ENCODE measurements at regions not wholly inside any gene's neighbourhood (a gene's known extent, or its start where the extent isn't known, plus 50 kb on each side); places are given as distances from the start of the nearest gene placed in this dataset.

DNA sequence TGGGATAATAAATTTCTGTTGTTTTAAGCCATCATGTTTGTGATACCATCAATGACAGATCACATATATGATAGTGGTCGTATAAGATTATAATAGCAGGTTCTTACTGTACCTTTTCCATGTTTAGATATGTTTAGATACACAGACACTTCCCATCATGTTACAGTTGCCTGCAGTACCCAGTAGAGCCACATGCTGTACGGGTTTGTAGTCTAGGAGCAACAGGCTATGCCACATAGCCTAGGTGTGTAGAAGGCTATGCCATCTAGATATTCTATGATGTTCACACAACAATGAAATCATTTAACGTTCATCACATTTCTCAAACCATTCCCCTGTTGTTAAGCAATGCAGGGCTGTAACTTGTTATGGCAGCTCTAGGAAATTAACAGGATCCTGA, 132.9 kb upstream of the SH3BP4 start:
- DNase-seq: no peak
- ATAC-seq (ENCODE audit: insufficient read depth, low read depth): no peak
- no peaks in the 10 kb centered on the region for H3K79me2 ChIP-seq (ENCODE audit: insufficient read depth, low read length)

DNA sequence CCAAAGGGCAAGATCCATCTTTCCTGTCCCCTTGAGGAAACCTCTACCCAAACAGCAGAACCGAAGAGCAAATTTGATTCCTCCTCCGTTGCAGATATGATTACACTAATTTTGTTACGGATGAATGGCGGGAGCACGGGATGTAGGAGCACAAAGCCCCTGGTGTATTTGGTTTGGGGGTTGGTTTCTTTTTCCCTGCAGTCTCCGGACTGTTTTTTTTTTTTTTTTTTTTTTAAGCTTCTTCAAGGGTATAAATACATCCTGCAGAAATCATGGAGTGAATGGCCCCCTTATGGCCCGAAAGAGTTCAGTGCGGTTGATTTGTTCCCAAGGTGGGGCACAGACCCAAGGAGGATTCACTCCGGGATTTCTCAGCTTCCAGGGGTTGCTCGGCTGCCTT, 135.3 kb upstream of the SH3BP4 start:
- TF ChIP-seq, protein P1, sequence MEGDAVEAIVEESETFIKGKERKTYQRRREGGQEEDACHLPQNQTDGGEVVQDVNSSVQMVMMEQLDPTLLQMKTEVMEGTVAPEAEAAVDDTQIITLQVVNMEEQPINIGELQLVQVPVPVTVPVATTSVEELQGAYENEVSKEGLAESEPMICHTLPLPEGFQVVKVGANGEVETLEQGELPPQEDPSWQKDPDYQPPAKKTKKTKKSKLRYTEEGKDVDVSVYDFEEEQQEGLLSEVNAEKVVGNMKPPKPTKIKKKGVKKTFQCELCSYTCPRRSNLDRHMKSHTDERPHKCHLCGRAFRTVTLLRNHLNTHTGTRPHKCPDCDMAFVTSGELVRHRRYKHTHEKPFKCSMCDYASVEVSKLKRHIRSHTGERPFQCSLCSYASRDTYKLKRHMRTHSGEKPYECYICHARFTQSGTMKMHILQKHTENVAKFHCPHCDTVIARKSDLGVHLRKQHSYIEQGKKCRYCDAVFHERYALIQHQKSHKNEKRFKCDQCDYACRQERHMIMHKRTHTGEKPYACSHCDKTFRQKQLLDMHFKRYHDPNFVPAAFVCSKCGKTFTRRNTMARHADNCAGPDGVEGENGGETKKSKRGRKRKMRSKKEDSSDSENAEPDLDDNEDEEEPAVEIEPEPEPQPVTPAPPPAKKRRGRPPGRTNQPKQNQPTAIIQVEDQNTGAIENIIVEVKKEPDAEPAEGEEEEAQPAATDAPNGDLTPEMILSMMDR (IDR thresholded peaks at IDR 0.05; ENCODE audit: borderline replicate concordance, extremely low read depth, low read length, poor library complexity, severe bottlenecking): no peak
- no peak for TF ChIP-seq EZH2 (IDR thresholded peaks at IDR 0.05; ENCODE audit: borderline replicate concordance, low read depth, low read length, severe bottlenecking)
- Histone ChIP-seq H3K4me3 (ENCODE audit: low read depth in 1 of 2, low read length in 2 of 2) (no peak overlapping the region), H3K4me1 (ENCODE audit: insufficient read depth, low read length) (no peaks in the 10 kb centered on the region), H3K4me2 (ENCODE audit: insufficient read depth, low read length) (no peak overlapping the region), H3K79me2 (ENCODE audit: insufficient read depth, low read length) (no peaks in the 10 kb centered on the region), H3K9ac (ENCODE audit: low read depth, low read length) (no peak overlapping the region), H4K20me1 (ENCODE audit: insufficient read depth, low read length) (no peaks in the 10 kb centered on the region), H2AFZ (ENCODE audit: low read depth, low read length) (no peak overlapping the region), H3K9me3 (ENCODE audit: insufficient read depth, low read length, severe bottlenecking) (no peaks in the 10 kb centered on the region), H3K27ac (ENCODE audit: low read length) (no peak overlapping the region), H3K27me3 (ENCODE audit: insufficient read depth, low read length, poor library complexity) (peaks cover 1% of the 10 kb centered on the region), H3K36me3 (ENCODE audit: insufficient read depth, low read length) (no peaks in the 10 kb centered on the region)
- DNase-seq: no peak
- ATAC-seq (ENCODE audit: insufficient read depth, low read depth): no peak

More for the DNA sequence above, 132.9 kb upstream of the SH3BP4 start:
- H3K4me1 ChIP-seq (ENCODE audit: insufficient read depth, low read length): no peaks in the 10 kb centered on the region
- H3K9me3 ChIP-seq (ENCODE audit: insufficient read depth, low read length, severe bottlenecking): no peaks in the 10 kb centered on the region
- H2AFZ ChIP-seq (ENCODE audit: low read depth, low read length): no peak overlapping the region
- no peak overlapping the region for H3K9ac ChIP-seq (ENCODE audit: low read depth, low read length)
- no peak overlapping the region for H3K27ac ChIP-seq (ENCODE audit: low read length)
- no peak overlapping the region for H3K4me3 ChIP-seq (ENCODE audit: low read depth in 1 of 2, low read length in 2 of 2)
- H3K4me2 ChIP-seq (ENCODE audit: insufficient read depth, low read length): no peak overlapping the region
- peaks cover 4% of the 10 kb centered on the region for H3K27me3 ChIP-seq (ENCODE audit: insufficient read depth, low read length, poor library complexity)
- TF ChIP-seq, protein P1 (IDR thresholded peaks at IDR 0.05; ENCODE audit: borderline replicate concordance, extremely low read depth, low read length, poor library complexity, severe bottlenecking): no peak
- no peak for TF ChIP-seq EZH2 (IDR thresholded peaks at IDR 0.05; ENCODE audit: borderline replicate concordance, low read depth, low read length, severe bottlenecking)
- H3K36me3 ChIP-seq (ENCODE audit: insufficient read depth, low read length): no peaks in the 10 kb centered on the region
- no peaks in the 10 kb centered on the region for H4K20me1 ChIP-seq (ENCODE audit: insufficient read depth, low read length)

DNA sequence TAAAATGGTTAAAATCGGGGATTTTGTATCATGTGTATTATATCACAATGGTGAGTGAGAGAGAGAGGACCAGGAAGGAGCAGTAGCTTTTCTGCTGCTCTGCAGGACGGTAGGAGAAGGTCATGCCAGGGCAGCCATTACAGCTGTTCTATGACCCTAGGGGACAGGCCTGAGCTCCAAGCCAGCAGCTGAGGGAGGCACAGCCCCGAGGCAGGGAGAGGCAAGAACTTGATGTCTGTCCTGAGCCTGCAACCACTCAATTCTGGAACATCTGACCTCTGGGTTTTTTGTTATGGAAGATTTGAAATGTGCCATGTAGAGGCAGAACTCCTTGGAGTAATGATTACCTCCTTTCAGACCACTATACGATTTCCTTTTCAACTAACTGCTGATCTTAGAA, 135.8 kb upstream of the SH3BP4 start:
- H3K4me1 ChIP-seq (ENCODE audit: insufficient read depth, low read length): no peaks in the 10 kb centered on the region
- no peak overlapping the region for H3K9ac ChIP-seq (ENCODE audit: low read depth, low read length)
- H3K4me3 ChIP-seq (ENCODE audit: low read depth in 1 of 2, low read length in 2 of 2): no peak overlapping the region
- TF ChIP-seq, protein P1 (IDR thresholded peaks at IDR 0.05; ENCODE audit: borderline replicate concordance, extremely low read depth, low read length, poor library complexity, severe bottlenecking): no peak
- H2AFZ ChIP-seq (ENCODE audit: low read depth, low read length): no peak overlapping the region
- no peaks in the 10 kb centered on the region for H3K36me3 ChIP-seq (ENCODE audit: insufficient read depth, low read length)
- H3K27ac ChIP-seq (ENCODE audit: low read length): no peak overlapping the region
- ATAC-seq (ENCODE audit: insufficient read depth, low read depth) (no peak), DNase-seq (no peak)
- no peaks in the 10 kb centered on the region for H4K20me1 ChIP-seq (ENCODE audit: insufficient read depth, low read length)
- H3K27me3 ChIP-seq (ENCODE audit: insufficient read depth, low read length, poor library complexity): no peaks in the 10 kb centered on the region
- H3K4me2 ChIP-seq (ENCODE audit: insufficient read depth, low read length): no peak overlapping the region
- H3K9me3 ChIP-seq (ENCODE audit: insufficient read depth, low read length, severe bottlenecking): no peaks in the 10 kb centered on the region
- no peaks in the 10 kb centered on the region for H3K79me2 ChIP-seq (ENCODE audit: insufficient read depth, low read length)

DNA sequence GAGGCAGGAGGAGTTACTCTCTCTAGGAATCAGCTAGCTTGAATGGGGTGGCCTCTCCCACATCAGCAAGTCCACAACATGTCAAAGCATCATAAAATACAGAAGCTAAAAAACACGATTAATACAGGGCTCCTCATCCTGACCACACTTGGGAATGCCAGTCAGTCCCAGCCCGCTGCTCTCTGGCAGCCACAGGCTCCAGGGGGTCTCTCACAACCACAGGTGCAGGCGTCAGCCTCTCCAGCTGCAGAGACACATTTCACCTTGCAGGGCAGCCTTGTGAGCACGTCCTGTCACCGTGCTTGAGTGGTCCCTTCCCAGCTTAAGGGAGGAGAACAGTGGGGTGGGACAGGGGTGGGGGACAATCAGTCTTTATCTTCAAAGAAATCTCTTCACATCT, 137.4 kb upstream of the SH3BP4 start:
- H2AFZ ChIP-seq (ENCODE audit: low read depth, low read length): no peak overlapping the region

More for the DNA sequence above, 137.4 kb upstream of the SH3BP4 start:
- no peaks in the 10 kb centered on the region for H3K9me3 ChIP-seq (ENCODE audit: insufficient read depth, low read length, severe bottlenecking)
- ATAC-seq (ENCODE audit: insufficient read depth, low read depth) (no peak), DNase-seq (no peak)
- H3K79me2 ChIP-seq (ENCODE audit: insufficient read depth, low read length): no peaks in the 10 kb centered on the region
- no peak overlapping the region for H3K4me2 ChIP-seq (ENCODE audit: insufficient read depth, low read length)
- no peak overlapping the region for H3K4me3 ChIP-seq (ENCODE audit: low read depth in 1 of 2, low read length in 2 of 2)
- H3K27ac ChIP-seq (ENCODE audit: low read length): no peak overlapping the region
- TF ChIP-seq EZH2 (IDR thresholded peaks at IDR 0.05; ENCODE audit: borderline replicate concordance, low read depth, low read length, severe bottlenecking): no peak
- TF ChIP-seq, protein P1 (IDR thresholded peaks at IDR 0.05; ENCODE audit: borderline replicate concordance, extremely low read depth, low read length, poor library complexity, severe bottlenecking): no peak
- H3K9ac ChIP-seq (ENCODE audit: low read depth, low read length): no peak overlapping the region
- no peaks in the 10 kb centered on the region for H3K4me1 ChIP-seq (ENCODE audit: insufficient read depth, low read length)
- no peaks in the 10 kb centered on the region for H3K27me3 ChIP-seq (ENCODE audit: insufficient read depth, low read length, poor library complexity)
- no peaks in the 10 kb centered on the region for H4K20me1 ChIP-seq (ENCODE audit: insufficient read depth, low read length)
- H3K36me3 ChIP-seq (ENCODE audit: insufficient read depth, low read length): no peaks in the 10 kb centered on the region

Measured in DND-41 (cell line).